ENCODE measurements at regions not wholly inside any gene's neighbourhood (a gene's known extent, or its start where the extent isn't known, plus 50 kb on each side); places are given as distances from the start of the nearest gene placed in this dataset.

- no peak for DNase-seq
Measured at GRCh38 chr7:116145245-116145852, 65.0 kb upstream of the TES start.

GRCh38 chr7:116148108-116148507, 62.2 kb upstream of the TES start:
- no peak for DNase-seq

- DNase-seq = no peak
Measured at GRCh38 chr7:116148626-116149025, 61.7 kb upstream of the TES start.

- no peak for DNase-seq
Measured at GRCh38 chr7:116150588-116150987, 59.8 kb upstream of the TES start.

GRCh38 chr7:116152276-116152675, 58.1 kb upstream of the TES start:
- no peak for DNase-seq

GRCh38 chr7:116153050-116153449, 57.3 kb upstream of the TES start:
- no peak for DNase-seq

- DNase-seq = no peak
Measured at GRCh38 chr7:116159711-116160110, 50.6 kb upstream of the TES start.

Data from hypothalamus (tissue), 51 donors.